Endothelial cell (in vitro differentiated cells): ENCODE measurements at regions not wholly inside any gene's neighbourhood (a gene's known extent, or its start where the extent isn't known, plus 50 kb on each side); places are given as distances from the start of the nearest gene placed in this dataset.
"Not testable (repeated sequence)": the region's sequence is repeated elsewhere in the genome, so short reads cannot be mapped to it uniquely, and the experiment has no call there.

ENCODE experiments used
- DNase-seq: peaks from one replicate; pipeline ENCODE4 v3.0.0; 2021; ENCODE audit warnings: low spot score
- H3K27ac Mint-ChIP-seq: one replicate; pipeline ENCODE4 v1.8.0; 2021; ENCODE audit warnings: mixed read lengths, inconsistent platforms; ENCODE audit not compliant: unreplicated experiment
- H3K27me3 Mint-ChIP-seq: one replicate; pipeline ENCODE4 v1.8.0; 2021; ENCODE audit warnings: mild to moderate bottlenecking, moderate library complexity, mixed read lengths, inconsistent platforms; ENCODE audit not compliant: unreplicated experiment
- H3K36me3 Mint-ChIP-seq: one replicate; pipeline ENCODE4 v1.8.0; 2021; ENCODE audit warnings: mild to moderate bottlenecking, low read depth, mixed read lengths, inconsistent platforms; ENCODE audit not compliant: unreplicated experiment
- H3K4me1 Mint-ChIP-seq: one replicate; pipeline ENCODE4 v1.8.0; 2021; ENCODE audit warnings: mild to moderate bottlenecking, mixed read lengths, inconsistent platforms; ENCODE audit not compliant: unreplicated experiment
- H3K4me3 Mint-ChIP-seq: one replicate; pipeline ENCODE4 v1.8.0; 2021; ENCODE audit warnings: mild to moderate bottlenecking, mixed read lengths, inconsistent platforms; ENCODE audit not compliant: unreplicated experiment
- H3K9me3 Mint-ChIP-seq: one replicate; pipeline ENCODE4 v1.8.0; 2021; ENCODE audit warnings: mixed read lengths, inconsistent platforms; ENCODE audit not compliant: unreplicated experiment
- TF ChIP-seq, protein P1 (sequence below): fragments of 200-600 bp; sonication (generic); IDR thresholded peaks from one replicate; pipeline ENCODE4 v1.5.0; 2021; ENCODE audit warnings: antibody characterized with exemption; ENCODE audit not compliant: unreplicated experiment

DNA sequence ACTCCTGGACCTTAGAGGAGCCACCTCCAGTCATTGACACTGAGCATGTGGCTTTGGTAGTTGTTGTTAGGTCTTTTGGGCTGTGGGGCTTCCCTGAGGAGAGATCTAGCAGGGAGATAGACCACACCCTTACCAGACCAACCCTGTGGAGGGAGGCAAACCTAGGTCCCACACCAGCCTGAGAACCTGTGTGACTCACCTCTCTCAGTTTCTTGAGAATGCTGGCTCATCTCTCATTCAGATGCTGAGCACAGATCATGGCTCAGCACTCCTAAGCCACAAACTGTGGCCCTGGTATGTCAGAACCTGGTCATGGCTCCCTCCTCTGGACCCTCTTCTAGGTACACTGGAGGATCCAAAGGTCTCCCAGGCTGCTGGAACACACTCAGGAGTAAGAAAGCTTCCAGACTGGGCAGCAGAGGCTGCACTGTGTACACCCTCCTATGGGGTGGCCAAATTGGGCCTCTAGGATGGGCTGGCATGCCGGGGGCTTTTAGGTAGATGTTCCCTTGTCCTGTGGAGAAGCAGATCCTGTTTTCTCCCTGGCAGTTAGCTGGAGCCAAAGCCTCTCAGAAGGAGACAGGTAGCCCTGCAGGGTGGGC lies 1294.5 kb downstream of the KHDRBS2 start:
- Mint-ChIP-seq H3K4me3 (no peak overlapping the region), H3K4me1 (no peaks in the 10 kb centered on the region), H3K27me3 (no peaks in the 10 kb centered on the region), H3K9me3 (peaks cover 4% of the 10 kb centered on the region), H3K36me3 (peaks cover 5% of the 10 kb centered on the region), H3K27ac (no peak overlapping the region)
- TF ChIP-seq, protein P1, sequence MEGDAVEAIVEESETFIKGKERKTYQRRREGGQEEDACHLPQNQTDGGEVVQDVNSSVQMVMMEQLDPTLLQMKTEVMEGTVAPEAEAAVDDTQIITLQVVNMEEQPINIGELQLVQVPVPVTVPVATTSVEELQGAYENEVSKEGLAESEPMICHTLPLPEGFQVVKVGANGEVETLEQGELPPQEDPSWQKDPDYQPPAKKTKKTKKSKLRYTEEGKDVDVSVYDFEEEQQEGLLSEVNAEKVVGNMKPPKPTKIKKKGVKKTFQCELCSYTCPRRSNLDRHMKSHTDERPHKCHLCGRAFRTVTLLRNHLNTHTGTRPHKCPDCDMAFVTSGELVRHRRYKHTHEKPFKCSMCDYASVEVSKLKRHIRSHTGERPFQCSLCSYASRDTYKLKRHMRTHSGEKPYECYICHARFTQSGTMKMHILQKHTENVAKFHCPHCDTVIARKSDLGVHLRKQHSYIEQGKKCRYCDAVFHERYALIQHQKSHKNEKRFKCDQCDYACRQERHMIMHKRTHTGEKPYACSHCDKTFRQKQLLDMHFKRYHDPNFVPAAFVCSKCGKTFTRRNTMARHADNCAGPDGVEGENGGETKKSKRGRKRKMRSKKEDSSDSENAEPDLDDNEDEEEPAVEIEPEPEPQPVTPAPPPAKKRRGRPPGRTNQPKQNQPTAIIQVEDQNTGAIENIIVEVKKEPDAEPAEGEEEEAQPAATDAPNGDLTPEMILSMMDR = no peak
- no peak for DNase-seq

DNA sequence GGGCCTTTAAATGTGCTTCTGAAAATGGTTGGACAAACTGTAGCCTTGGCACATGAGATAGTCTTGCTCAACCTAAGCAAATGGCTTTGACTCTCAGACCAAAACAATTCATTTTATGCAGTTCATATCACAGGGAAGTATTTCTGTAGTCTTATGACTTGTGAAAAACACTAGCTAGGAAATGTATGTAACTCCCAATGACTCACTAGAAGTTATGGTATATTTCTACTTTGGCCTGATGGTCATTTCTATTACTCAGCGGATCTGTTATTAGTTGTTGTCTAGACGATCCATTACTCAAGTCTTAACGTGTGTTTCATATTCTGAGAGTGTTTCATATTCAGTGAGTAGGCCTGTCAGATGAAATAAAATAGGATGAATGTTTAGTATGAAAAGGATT lies 1333.5 kb downstream of the KHDRBS2 start:
- H3K36me3 Mint-ChIP-seq = no peaks in the 10 kb centered on the region
- no peak for DNase-seq
- TF ChIP-seq, protein P1 = no peak
- H3K4me3 Mint-ChIP-seq = no peak overlapping the region
- no peaks in the 10 kb centered on the region for H3K9me3 Mint-ChIP-seq
- H3K4me1 Mint-ChIP-seq = no peaks in the 10 kb centered on the region
- H3K27ac Mint-ChIP-seq = no peak overlapping the region
- H3K27me3 Mint-ChIP-seq = peaks cover 1% of the 10 kb centered on the region

DNA sequence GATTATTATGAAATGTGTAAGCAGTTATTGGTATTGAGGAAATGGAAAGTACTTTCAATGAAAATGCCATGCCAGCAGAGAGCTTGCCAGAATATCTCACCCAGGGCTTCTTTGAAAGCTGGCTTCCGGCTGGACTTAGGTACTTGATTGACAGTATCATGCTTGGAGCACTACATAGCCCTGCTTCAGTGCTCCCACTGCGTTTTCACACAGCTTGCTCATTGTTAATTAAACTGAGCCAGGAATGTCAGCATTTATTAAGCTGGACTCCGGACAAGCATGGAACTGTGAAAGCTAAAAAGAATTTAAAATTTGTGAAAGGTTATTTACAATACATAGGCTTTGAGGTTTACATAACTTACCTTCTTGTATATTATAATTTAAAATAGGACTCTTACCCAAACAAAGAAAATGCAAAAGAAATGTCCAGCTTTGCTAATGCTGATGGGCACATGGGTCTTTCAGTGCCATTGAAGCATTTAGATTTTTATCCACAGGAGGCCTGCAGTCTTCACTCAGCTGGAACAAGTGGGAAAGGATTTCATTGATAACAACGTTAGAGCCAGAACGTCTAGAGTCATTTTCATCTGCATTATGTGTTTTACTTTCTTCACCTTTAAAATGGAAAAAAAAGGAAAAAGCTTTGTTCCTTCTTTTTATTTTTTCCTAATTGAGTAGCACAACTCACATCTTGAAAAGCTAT lies 1335.7 kb downstream of the KHDRBS2 start:
- not testable (repeated sequence) for H3K36me3 Mint-ChIP-seq, H3K27ac Mint-ChIP-seq, H3K9me3 Mint-ChIP-seq, H3K4me1 Mint-ChIP-seq, H3K4me3 Mint-ChIP-seq, H3K27me3 Mint-ChIP-seq, DNase-seq

DNA sequence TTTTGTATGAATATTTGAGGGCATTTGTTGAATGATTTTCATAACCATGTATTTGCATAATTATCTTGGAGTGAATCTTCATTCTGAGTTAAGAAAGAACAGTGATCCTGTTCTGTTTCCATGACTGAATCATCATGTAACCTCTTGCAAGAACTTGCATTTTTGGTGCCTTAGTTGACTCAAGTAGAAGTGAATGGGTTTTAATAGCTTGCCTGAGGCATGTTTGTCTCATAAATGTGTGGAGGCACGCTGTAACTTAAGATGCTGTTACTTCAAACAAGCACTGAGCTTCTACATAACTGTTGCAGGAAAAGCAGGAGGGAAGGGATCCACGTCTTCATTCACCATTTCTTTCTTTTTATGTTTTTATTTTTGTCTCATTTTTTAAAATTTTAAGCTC lies 1338.6 kb downstream of the KHDRBS2 start:
- not testable (repeated sequence) for H3K9me3 Mint-ChIP-seq, H3K4me3 Mint-ChIP-seq, H3K4me1 Mint-ChIP-seq, H3K36me3 Mint-ChIP-seq, DNase-seq, H3K27me3 Mint-ChIP-seq, H3K27ac Mint-ChIP-seq

DNA sequence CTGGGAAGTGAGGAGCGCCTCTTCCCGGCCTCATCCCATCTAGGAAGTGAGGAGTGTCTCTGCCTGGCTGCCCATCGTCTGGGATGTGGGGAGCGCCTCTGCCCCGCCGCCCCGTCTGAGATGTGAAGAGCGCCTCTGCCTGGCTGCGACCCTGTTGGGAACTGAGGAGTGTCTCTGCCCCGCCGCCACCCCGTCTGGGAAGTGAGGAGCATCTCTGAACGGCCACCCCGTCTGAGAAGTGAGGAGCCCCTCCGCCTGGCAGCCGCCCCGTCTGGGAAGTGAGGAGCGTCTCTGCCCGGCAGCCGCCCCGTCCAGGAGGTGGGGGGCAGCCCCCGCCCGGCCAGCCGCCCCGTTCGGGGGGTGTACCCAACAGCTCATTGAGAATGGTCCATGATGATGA lies 1341.2 kb downstream of the KHDRBS2 start:
- not testable (repeated sequence) for H3K4me3 Mint-ChIP-seq, H3K27ac Mint-ChIP-seq, H3K9me3 Mint-ChIP-seq, H3K4me1 Mint-ChIP-seq, H3K36me3 Mint-ChIP-seq, DNase-seq, H3K27me3 Mint-ChIP-seq

DNA sequence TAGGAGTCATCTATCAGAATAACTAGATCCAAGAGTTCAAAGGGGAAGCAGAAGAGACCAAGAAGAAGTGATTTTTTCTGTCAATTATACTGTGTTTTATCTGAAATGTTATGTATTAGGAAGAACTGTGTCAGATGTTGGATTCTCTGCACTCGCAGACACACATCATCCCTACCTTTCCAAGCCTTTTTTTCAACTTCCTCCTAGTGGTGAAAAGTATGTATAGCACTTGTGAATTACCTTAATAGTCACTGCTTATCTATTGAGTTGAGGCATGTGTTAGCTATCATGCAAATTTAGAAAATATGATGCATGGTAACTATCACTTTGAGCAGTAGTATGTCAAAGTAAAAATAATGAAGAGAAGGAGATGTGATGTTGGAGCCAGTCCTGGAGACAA lies 1350.1 kb downstream of the KHDRBS2 start:
- not testable (repeated sequence) for H3K4me1 Mint-ChIP-seq, H3K27ac Mint-ChIP-seq, H3K9me3 Mint-ChIP-seq

DNA sequence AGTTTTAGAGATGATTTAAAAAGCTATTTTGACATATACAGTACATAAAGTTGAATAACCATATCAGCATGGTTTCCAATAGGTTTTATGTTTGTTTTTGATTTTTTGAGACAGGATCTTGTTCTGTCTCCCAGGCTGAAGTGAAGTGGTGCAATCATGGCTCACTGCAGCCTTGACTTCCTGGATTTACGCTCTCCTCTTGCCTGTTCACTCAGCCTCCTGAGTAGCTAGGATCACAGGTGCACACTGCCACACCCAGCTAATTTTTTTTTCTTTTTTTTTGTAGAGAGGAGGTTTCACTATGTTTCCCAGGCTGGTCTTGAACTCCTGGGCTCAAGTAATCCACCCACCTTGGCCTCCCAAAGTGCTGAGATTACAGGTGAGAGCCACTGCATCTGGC lies 1366.4 kb downstream of the KHDRBS2 start:
- H3K27ac Mint-ChIP-seq, DNase-seq, H3K9me3 Mint-ChIP-seq, H3K36me3 Mint-ChIP-seq, H3K27me3 Mint-ChIP-seq, H3K4me3 Mint-ChIP-seq, H3K4me1 Mint-ChIP-seq: not testable (repeated sequence)

More for the DNA sequence above, 1350.1 kb downstream of the KHDRBS2 start:
- not testable (repeated sequence) for DNase-seq, H3K4me3 Mint-ChIP-seq, H3K36me3 Mint-ChIP-seq, H3K27me3 Mint-ChIP-seq

DNA sequence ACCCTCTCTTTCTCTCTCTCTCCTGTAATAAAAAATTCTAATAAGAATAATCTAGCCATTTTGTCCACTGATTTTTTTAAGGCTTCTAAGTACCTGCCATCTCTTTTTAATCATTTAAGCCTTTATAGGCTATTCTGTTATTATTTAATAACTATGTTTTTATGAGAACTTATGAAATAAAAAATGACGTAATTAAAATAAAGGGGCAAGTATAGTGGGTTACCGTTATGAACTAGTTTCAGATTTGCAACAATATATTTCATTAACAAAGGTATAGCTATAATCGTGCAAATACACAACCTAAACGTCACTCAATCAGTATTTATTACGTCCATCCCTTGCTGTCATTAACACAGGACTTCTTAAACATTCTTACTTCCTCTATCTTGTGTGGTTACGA lies 1382.2 kb downstream of the KHDRBS2 start:
- not testable (repeated sequence) for H3K4me1 Mint-ChIP-seq, H3K27ac Mint-ChIP-seq, DNase-seq

DNA sequence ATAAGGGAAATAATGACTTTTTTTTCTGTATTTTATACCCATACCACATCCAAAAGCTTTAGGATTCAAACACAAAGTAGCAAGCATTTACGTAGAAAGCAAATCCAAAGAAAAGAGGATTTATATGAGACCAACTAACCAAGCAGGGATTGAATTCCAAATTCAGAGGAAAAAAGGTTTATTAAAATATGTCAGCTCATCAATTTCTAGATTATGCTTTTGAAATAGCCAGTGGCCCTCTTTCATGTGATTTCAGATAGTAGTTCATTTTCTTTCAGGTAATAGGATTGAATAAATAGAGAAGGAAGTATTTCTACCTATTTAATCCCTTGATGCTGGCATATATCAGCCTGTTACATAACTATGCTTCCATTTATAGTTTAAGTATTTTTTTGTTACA lies 1392.7 kb downstream of the KHDRBS2 start:
- not testable (repeated sequence) for H3K9me3 Mint-ChIP-seq, H3K4me3 Mint-ChIP-seq, H3K36me3 Mint-ChIP-seq, H3K27ac Mint-ChIP-seq, H3K27me3 Mint-ChIP-seq, DNase-seq, H3K4me1 Mint-ChIP-seq

More for the DNA sequence above, 1382.2 kb downstream of the KHDRBS2 start:
- not testable (repeated sequence) for H3K9me3 Mint-ChIP-seq, H3K36me3 Mint-ChIP-seq, H3K4me3 Mint-ChIP-seq, H3K27me3 Mint-ChIP-seq
